AG09309 (cell line): ENCODE measurements at regions not wholly inside any gene's neighbourhood (a gene's known extent, or its start where the extent isn't known, plus 50 kb on each side); places are given as distances from the start of the nearest gene placed in this dataset.

ENCODE experiments used
- DNase-seq: peaks from one replicate; pipeline ENCODE4 v3.0.0-alpha.2; 2010; ENCODE audit warnings: low read depth
- H3K4me3 ChIP-seq: 2 replicates; pipeline ENCODE4 v1.5.1; 2011; ENCODE audit warnings: mild to moderate bottlenecking, low read depth, low read length, moderate library complexity; ENCODE audit not compliant: control insufficient read depth
- CTCF ChIP-seq: IDR thresholded peaks from 2 replicates; pipeline ENCODE4 v1.5.1; 2011; ENCODE audit warnings: mild to moderate bottlenecking, low read depth, low read length, inconsistent platforms; ENCODE audit not compliant: insufficient read depth, control insufficient read depth; ENCODE audit errors: missing control alignments

GRCh38 chr2:219724628-219725027 is 97.2 kb downstream of the SLC4A3 start:
- DNase-seq: no peak
- no peak for TF ChIP-seq CTCF
- no peak overlapping the region for H3K4me3 ChIP-seq

- no peak overlapping the region for H3K4me3 ChIP-seq
- TF ChIP-seq CTCF: peak; percentile 21
- no peak for DNase-seq
Observed at GRCh38 chr2:219726916-219727315, 99.5 kb downstream of the SLC4A3 start.

GRCh38 chr2:219727771-219728429 is 100.5 kb downstream of the SLC4A3 start:
- TF ChIP-seq CTCF: no peak
- no peak for DNase-seq
- no peak overlapping the region for H3K4me3 ChIP-seq

- no peak overlapping the region for H3K4me3 ChIP-seq
- DNase-seq: no peak
- no peak for TF ChIP-seq CTCF
Observed at GRCh38 chr2:219728991-219729487, 101.6 kb downstream of the SLC4A3 start.

- no peak for TF ChIP-seq CTCF
- no peak for DNase-seq
- no peak overlapping the region for H3K4me3 ChIP-seq
Observed at GRCh38 chr2:219731173-219731572, 103.7 kb downstream of the SLC4A3 start.

- DNase-seq: no peak
- TF ChIP-seq CTCF: no peak
- H3K4me3 ChIP-seq: no peak overlapping the region
Observed at GRCh38 chr2:219733106-219733505, 105.7 kb downstream of the SLC4A3 start.
